HG02981 (cell line): ENCODE measurements at regions not wholly inside any gene's neighbourhood (a gene's known extent, or its start where the extent isn't known, plus 50 kb on each side); places are given as distances from the start of the nearest gene placed in this dataset.

Experiments
- ATAC-seq: cut with Tn5 transposase; IDR thresholded peaks from one replicate; pipeline ENCODE4 v1.9.1; 2021; ENCODE audit warnings: mild to moderate bottlenecking, moderate library complexity; ENCODE audit not compliant: unreplicated experiment

DNA sequence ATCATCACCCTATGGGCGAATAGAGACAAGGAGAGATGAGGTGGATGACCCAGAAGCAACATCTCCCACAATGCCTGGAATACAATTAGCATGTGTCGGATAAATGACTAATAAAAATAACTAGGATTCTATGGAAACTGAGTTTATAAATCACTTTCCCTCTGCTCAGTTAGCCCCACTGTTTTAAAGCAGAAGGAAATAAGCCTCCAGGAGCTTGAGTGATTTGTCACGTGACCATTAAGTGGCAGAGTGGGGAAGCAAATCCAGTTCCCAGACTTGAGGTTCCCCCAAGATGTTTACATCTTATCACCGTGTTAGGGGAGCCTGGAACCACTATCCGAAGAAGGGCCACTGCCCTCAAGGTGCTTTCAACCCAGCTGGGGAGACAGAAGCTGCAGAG lies 136.5 kb upstream of the CCND2 start:
- no peak for ATAC-seq

- peak; percentile 69 for ATAC-seq
These were observed 137.5 kb upstream of the CCND2 start for GRCh38 chr12:4135919-4136605.

DNA sequence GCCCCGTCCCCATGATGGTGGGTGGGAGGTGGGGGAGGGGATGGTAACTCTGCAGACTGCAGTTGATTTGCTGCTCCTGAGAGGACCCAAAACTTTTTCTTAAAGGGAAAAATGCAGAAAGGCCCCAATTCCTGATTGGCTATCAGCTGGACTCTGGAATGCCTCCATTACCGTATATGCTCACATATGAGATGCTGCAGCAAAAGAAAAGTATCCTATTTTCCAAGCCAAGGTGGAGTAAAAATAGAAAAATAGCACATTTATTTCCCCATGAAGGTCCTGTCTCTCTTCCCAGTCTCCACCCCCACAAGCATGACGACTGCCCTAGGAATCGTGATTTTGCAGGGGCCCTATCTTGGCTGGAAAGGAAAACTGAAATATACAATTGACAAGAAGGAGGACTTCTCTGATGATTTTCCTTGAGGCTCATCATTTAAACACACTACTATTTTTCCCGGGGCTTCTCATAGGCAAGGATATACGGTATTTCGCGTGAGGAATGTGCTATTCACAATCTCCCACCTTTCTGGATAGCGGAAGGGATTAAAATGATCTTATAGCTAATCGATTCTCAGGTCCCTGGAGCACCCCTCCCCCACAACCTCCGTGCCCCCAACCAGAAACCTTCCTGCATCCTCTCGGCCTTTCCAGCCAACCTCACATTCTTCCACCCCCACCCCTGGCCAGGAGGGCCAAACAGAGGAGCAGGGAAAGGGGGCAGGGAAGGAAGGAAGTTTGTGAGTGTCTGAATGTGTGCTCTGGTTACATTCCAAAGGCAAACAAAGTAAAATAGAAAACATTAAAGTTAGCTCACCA lies 138.9 kb upstream of the CCND2 start:
- ATAC-seq, result no peak

DNA sequence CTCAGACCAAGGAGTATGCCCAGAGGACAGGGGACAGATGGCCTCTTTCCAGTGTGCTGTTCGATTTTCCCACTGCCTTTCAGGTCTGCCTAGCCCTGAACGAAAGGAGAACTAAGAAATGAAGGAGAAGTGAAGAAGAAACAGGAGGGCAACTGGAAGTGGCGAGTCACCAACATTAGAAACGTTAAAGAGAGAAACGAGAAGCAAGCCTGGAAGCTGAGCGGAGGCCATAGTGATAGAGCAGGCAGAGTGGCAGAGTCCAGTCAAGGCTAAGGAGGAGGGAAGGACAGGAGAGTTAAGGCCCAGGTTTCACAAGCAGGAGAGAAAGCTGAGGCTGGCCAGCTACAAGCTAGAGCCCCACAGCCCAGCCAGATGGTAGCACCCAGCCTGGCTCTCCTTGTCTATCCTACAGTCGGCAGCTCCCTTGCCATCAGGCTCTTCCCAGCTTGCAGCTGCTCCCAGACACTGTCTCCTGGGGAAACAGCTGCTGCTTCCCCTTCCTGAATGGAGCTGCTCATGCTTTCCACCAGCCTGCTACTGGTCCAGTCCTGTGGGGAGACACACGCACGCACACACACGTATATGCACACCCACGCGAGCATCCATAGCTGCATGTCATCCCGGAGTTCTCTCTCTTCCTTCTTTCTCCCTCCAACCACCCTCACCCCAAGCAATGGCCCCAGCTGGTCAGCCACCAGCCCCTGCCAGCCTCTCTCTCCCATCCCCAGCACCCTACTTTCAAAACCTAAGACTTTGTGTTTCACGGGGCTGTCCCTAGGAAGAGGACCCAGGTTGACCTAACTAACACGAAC lies 139.7 kb upstream of the CCND2 start:
- no peak for ATAC-seq

- no peak for ATAC-seq
These were observed 140.5 kb upstream of the CCND2 start for GRCh38 chr12:4133029-4133428.

- ATAC-seq, result no peak
These were observed 152.0 kb upstream of the CCND2 start for GRCh38 chr12:4121506-4122020.

GRCh38 chr12:4120316-4120917 lies 153.1 kb upstream of the CCND2 start:
- ATAC-seq, result no peak

DNA sequence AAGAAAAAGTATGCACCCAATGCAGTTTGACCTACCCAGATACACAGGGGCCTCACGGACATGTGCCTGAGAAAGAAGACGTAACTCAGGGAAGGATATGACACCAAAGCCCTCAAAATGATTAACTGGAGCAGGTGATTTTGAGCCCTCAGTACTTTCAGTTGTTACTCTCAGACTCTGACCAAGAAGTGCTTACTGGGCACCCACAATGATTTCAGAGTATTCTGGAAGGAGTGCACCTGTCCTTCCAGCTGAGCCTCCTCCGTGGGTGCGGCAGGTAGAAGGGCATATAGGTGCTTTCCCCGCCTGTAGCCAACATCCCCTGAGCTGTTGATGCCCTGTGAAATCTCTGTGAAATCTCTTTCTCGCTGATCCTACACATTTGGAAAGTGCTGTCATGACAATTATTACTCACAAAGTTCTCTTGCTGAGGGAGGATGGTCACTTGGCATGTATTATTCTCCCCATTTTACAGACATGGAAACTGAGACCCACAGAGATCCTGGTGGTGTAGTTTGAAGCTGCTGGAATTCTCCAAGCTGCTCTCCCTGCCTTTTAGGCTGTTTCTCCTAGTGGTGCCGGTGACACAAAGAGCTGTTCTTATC lies 154.3 kb upstream of the CCND2 start:
- peak; percentile 75 for ATAC-seq

GRCh38 chr12:4118601-4119156 lies 154.9 kb upstream of the CCND2 start:
- peak; percentile 2 for ATAC-seq

GRCh38 chr12:4118017-4118510 lies 155.5 kb upstream of the CCND2 start:
- peak; percentile 40 for ATAC-seq

DNA sequence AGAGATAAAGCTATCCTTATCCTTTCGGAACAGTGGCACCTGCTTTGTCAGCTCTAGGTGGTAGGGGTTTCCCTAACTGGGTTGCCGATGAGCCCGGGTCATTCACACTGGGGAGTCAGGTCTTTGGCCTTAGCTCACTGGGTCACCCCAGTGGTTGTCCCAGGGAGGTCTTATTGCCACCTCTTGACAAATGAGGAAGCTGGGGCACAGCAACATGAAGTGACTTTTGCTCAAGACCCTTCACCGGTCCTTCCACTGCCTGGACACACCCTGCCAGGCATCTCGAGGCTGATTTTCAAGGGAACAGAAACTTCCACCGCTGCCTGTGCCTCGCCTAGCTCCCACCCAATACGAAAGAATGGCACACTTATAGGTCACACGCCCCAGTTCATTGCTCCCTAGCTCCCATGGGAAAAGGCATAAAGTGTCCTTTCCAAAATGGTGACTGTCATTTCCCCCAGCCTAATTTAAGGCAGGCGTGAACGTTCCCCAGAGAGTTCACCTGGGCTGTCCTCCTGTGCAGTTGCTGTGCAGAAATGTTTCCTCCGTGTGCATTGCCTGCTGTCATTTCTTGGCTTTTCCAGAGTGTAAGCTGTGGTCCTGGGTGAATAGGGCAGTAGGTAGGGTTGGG lies 156.1 kb upstream of the CCND2 start:
- peak; percentile 7 for ATAC-seq

- ATAC-seq, result no peak
These were observed 157.1 kb upstream of the CCND2 start for GRCh38 chr12:4116251-4117111.

GRCh38 chr12:4115570-4115969 lies 158.0 kb upstream of the CCND2 start:
- no peak for ATAC-seq

DNA sequence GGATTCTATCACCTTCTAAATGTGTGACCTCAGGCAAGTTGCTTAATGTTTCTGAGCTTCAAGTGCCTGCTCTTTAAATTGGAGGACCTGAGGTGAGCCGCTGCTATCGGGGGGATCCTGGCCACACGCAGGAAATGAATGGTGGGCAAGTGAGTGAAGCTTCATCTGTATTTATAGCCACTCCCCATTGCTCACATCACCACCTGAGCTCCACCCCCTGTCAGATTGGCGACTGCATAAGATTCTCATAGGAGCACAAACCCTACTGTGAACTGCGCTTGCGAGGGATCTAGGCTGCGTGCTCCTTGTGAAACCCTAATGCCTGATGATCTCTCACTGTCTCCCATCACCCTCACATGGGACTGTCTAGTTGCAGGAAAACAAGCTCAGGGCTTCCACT lies 158.6 kb upstream of the CCND2 start:
- no peak for ATAC-seq

- ATAC-seq, result no peak
These were observed 160.7 kb upstream of the CCND2 start for GRCh38 chr12:4112734-4113325.

GRCh38 chr12:4112290-4112689 lies 161.3 kb upstream of the CCND2 start:
- ATAC-seq, result no peak

DNA sequence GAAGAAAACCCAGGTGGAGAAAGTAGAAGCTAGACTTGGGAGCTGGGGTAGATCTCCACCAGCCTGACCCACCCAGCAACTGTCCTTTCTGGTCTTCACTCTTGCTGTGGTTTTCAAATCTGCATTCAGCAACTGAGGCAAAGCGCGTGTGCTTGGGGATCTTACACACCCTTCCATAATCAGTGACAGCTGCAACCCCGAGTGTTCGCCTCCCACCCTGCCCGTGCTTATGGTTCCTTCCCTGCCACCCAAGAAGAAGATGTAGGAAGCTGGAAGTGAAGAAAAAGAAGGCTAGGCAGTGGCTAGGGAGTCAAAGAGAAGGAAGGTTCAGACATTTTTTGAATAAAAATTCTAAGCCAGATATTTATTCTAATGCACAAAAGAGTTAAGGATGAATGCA lies 162.6 kb upstream of the CCND2 start:
- ATAC-seq, result no peak

GRCh38 chr12:4109826-4110225 lies 163.7 kb upstream of the CCND2 start:
- ATAC-seq, result no peak
